A204.1 (cell line): ENCODE measurements at regions not wholly inside any gene's neighbourhood (a gene's known extent, or its start where the extent isn't known, plus 50 kb on each side); places are given as distances from the start of the nearest gene placed in this dataset.

Source experiments
- FAIRE-seq: peaks from 2 replicates; lab custom pipeline; 2012; peaks lifted over from hg19 to GRCh38; lab: Jason Lieb, UNC

DNA sequence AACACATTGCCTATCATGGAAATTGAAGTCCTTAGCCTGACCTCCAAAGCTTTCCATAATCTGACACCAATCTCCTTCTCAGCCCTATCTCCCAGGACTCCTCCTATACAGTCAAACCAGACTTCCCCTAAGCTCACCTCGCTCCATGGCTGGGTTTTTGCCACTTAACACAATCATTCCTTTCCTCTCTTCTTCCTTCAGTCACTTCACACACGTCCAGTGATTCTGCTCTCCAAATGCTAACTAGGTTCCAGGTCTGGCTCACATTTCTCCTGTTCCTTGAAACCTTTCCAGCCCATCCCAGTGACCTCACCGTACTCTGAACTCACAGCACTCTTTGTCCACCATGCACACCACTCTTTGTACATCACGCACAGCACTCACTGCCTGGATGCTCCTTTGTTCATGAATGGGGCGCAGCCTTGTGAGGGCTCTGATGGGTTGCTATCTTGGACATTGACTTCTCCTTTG, 98.4 kb downstream of the GLUL start:
- no peak for FAIRE-seq

DNA sequence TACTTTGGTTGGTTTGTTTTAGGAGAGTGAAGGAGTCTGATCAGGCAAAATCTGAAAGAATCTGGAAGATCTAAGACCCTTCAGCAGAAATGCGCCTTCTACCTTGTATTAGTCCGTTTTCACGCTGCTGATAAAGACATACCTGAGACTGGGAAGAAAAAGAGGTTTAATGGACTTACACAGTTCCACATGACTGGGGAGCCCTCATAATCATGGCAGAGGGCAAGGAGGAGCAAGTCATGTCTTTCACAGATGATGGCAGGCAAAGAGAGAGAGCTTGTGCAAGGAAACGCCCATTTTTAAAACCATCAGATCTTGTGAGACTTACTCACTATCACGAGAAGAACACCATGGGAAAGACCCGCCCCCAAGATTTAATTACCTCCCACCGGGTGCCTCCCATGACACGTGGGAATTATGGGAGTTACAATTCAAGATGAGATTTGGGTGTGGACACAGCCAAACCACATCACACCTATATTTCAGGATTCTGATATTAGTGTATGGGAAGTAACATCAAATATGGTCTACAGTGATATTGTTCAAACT, 99.3 kb downstream of the GLUL start:
- no peak for FAIRE-seq

DNA sequence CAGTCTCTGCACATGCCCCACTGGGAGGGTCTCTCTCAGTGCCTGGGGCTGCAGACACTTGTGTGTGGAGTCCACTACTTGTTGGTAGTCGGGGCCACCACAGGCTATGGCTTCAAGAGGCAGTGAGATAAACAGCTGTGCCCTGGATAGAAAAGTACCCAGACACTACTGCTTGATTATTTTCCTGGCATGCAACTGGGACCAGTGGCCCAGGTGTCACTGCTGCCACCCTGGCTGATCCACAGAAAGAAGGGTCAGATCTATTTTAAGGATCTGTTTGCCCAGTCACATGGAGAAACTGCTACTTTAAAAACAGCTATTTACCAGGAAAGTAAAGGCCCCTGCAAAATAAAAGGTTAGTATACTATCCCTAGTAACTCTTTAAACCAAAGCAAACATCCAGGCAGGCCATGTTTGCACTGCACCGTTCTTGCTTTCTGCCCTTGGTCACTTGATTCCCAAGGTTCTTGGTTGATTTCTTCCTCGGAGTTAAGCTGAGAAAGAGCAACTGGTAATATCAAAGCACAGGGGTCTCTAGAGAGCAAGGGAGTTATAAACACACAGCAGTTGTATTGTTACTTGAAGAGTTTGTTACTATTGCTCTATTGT, 99.9 kb downstream of the GLUL start:
- no peak for FAIRE-seq

DNA sequence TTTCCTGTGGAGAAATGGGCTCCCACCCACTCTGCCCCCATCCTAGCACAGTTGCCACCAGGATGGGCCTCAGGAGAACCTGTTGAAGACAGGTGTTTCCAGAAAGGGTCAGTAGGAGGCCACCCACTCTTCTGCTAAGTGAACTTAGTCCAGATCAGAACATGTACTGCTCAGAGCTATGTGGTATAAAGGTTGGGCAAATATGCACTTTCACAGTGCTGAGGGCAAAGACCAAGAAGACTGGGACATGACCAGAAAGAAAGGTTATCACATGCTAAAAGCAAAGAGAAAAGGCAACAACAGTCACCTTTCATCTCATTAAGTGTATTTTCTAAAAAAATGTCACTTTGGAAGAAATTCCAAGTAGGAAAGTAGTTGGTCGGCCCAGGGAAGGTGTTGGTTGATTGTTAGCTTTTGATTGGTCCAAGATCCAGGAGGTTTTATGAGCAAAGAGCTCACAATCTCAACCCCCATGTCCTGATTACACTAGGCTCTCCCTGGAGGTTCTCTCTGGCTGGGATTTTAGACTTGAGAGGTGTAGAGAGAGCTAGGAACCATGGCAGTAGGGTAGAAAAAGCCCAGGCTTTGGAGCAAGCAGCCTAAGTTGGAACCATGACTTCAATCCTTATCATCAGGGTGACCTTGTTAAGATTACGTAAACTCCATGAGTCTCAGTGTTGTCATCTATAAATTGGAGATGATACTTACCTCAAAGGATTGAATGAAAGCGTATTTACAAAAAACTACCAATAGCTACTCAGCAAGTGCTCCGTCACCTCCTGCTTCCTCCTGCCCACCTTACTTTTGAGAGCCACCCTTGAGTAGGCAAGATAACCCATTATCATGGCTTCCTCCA, 102.6 kb downstream of the GLUL start:
- no peak for FAIRE-seq

DNA sequence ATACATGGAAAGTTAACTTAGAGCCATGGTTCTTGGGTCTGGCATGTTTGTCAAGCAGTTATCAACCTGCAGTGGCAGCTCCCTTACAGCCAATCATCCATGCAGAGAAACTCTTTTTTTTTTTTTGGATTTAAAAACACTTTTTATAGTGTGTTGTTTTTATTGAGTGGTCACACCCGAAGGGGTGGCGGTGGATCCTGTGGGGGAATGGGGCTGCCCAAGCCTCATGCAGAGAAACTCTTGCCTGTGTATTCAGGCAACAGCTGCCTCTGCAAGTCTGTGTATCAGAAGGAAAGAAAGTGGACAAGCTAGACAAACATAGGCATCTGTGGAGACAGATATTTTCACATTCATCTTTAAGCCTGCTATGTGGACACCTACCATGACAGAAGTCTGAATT, 104.8 kb downstream of the GLUL start:
- FAIRE-seq = no peak

DNA sequence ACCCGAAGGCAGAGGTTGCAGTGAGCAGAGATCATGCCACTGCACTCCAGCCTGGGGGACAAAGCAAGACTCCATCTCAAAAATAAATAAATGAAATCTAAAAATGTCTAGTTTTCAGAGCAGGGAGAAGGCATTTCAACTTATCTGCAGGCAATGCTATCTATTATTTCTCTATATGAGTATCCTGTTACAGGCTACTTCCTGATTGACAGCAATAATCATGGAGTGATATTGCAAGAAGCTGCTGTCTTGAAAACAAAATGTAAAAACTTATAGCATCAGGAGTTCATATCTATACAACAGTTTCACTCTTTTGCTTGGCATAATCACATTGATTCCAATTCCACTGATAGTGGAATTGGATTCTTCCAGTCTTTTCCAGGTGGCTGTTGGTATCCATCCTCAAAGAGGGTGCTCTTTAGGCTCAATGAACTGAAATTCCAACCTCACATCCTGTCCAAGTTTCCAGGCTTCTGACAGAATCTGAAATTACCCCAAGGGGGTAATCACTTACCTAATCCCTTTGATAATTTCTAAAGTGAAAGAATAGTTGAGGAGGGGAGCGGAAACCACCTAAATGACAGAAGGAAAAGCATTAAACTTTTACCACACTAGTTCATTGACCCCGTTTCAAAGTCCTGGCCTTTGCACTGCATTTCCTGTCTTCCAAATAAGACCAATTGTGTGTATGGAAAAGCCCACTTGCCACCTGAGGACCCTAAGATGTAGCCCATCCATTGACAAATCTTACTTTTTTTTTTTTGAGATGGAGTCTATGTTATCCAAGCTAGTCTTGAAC, 107.6 kb downstream of the GLUL start:
- no peak for FAIRE-seq

DNA sequence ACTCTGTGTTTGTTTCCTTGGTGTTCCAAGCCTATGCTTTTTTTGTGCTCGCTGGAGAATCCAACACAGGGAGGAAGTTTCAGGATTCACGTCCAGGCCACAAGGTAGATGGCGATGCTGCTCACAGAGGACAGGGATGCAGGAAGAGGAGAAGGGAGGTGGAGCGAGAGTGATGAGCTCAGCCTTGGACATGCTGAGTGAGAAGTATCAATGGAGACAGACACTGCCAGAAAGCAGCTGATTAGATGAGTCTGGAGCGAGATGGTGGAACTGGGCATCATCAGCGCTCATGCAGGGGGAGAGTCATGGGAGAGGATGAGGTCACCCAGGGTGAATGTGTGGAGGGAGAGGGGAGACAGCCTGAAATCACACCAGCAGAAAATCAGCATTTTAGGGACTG, 110.0 kb downstream of the GLUL start:
- FAIRE-seq = no peak

DNA sequence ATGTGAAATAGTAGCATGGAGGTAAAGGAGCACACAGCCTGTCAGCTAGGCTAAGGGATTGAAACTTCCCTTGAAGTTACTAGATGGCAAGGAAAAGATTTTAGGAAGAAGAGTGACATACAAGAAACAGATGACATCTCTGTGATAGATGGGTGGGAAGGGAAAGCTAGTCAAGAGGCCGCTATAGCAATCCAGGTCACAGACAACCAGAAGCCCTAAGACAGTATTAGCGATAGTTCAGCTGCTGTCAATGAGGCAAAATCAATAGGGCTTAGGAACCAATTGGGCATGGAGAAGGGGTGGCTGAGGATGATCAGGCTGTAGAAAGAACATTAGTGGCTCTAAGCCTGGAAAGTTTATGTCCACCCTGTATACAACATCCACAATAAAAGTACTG, 111.1 kb downstream of the GLUL start:
- FAIRE-seq = no peak

DNA sequence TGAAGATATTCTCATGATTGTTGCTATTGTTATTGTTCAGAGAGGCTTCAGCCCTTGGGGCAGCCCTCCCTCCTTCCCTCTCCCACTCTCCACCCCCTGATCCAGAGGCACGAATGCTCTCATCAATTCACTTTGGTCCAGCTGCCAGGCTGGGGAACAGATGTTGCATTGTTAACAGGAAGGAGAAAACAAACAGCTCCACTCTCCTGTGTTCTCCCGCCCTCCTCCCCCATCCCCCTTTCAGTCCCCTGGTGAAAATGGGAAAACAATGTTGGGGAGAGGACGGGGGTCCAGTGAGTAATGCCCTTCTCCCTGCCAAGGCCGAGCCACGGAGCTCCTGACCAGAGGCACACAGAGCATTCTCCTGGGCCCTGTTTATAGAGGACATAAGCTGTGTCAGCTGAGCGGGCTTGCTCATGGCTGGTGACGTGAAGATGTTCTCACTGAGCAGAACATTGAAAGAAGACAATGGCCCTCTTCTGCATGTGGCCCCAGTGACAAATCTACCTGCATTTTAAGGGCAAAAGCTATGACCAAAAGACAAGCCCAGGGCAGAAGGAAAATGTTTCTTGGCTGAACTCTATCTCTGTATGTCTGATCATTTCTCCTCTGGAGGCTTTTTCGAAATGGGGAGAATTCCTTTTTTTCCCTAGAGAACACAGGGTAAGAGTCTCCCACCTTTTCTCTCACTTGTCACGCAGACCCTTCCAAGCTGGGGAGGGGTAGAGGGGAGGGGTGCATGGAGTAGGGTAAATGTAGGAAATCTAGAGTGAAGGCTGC, 111.7 kb downstream of the GLUL start:
- FAIRE-seq = no peak

DNA sequence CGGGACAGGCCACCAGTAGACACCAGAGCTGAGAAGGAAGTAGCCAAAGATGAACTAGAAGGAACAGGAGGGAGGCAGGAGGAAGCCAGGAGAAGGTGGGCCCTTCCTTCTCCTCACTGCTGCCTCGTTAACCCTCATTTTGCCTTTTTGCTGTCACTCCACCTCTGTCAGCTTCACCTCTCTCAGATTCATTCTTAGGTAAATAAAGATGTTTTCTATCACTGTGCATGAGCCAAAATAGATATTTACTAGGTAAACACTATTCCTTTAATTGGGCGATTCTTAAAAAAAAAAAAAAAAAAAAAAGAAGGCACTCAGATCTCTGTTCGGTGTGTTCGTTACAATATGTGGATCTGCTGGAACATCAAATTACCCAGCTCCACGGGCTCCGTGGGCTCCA, 112.3 kb downstream of the GLUL start:
- no peak for FAIRE-seq

DNA sequence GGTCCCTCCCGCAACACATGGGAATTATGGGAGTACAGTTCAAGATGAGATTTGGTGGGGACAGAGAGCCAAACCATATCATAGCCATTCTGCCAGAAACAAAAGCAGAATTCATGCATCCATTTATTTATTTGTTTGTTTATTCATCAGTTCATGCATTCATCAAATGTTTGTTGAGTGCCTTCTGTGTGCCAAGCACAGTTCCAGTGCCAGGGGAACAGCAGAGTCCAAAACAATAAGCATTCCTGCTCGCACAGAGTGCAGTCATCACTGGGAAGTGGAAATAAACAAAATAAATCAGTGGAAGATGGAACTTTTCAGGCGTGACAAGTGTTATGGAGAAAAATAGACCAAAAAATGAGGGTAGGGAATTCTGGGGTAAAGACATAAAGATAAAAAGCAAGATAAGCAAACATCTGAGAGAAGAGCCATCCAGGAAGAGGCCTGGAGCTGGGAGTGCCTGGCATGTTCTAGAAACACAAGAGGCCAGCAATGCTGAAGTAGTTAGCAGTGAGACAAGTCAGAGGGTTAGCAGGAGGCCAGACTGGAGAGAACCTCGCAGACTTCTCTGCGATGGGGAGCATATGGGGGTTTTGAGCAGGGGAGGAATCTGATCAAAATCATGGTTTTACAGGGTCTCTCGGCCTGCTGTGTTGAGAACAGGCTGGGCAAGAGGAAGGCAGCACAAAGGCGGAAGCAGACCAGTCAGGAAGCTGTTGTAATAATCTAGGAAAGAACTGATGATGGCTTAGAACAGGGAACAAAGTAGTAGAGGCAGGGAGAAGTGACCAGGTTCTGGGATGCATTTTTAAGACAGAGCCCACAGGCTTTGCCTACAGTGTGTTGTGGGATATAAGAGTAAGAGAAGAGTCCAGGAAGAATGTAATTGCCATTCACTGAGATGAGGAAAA, 113.2 kb downstream of the GLUL start:
- FAIRE-seq = no peak

DNA sequence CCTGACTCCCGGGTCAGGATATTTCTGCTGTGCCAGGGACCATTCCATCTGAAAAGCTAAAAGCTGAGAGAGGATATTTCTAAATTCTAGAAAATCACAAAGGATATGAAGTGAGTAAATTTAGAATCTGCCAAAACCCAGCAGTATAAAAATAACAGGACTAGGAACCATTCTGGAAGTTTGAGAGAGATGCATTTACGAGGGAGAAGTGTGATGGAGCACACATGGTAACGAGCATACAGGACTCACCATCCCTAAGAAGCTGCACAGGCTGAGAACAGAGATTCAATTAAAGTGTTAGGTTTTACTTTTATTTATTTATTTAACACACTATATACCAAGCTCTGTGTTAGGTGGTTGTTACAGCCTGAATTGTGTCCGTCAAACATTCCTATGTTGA, 116.3 kb downstream of the GLUL start:
- FAIRE-seq = no peak

DNA sequence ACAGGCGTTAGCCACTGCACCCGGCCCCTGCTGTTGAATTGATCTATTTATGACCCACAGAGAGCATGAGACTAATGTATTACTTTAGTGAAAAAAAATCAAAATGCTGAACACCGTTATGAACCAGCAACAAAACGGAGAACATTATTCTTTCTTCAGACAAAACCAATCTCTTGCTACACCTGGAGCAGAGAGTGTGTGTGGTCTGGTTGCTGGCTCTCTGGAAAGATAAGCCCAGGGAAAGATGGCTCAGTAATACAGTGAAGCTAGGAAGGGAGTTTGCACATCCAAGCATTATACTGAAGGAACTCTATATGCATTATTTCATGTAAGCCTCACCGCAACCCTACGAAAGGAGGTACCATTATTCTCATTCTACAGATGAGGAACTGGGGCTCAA, 117.0 kb downstream of the GLUL start:
- no peak for FAIRE-seq

DNA sequence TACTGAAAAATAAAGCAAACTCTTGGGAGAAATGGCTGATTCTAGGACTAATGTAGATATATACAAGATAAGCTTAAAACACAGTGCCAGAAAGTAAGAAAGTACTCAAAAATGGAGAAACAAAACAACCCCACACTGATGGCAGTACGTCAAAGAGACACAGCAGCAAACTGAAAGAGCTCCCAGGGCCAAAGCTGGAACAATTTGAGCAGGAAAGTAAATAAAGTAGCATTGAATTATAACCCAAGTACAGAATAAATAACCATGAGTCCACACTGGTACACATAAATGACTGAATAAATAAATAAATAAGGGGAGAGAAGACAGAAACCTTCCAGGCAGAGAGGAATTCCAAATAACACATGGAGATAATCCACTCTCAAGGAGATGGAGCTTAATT, 120.9 kb downstream of the GLUL start:
- FAIRE-seq = no peak

DNA sequence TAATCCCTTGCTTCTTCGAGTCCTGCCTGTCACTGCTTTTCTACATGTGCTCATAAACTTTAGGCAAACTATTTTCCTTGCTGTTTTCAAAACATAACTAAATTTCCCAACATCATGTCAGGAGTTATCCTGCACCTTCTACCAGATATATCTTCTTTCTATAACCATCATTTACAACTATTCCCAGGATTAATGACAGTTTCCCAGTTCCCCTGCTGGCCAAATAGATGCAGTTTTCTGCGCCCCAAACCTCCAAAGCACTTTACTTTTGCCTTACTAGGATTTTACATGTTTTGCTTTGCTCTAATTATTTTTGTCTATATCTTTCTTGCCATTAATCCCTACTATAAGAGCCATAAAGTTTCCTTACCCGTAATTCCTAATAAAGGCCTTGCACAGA, 122.5 kb downstream of the GLUL start:
- FAIRE-seq = no peak

DNA sequence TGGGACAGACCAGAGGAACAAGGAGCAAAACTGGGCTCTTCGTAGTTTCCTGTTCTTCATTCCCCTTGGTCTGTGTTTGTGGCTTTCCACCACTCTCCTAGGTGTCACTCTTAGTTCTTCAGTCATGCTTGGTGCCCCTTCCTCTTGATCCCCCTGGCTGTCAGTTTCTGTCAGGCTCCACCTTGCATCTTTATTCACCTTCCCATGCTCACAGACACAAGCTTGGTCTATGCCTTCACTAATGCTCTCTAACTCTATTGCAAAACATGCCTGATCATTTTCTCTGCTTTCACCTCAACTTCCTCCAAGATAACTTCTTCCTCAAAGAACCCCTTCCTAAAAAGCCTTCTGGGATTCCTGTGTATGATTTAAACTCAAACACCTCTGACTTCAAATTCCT, 122.9 kb downstream of the GLUL start:
- no peak for FAIRE-seq

DNA sequence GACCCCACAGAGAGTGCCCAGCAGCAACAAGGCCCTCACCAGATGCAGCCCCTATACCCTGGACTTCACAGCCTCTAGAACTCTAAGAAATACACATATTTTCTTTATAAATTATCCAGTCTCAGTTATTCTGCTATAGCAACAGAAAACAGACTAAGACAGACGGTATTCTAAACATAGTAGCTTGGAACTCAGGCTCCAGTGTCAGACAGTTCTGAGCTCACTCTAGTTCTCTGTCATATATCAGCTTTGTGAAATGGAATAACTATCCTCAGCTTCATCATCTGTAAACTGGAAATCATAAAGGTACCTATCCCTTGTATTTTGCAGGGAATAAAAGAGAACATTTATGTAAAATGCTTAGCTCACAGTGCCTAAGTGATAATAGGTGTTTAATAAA, 127.4 kb downstream of the GLUL start:
- no peak for FAIRE-seq

DNA sequence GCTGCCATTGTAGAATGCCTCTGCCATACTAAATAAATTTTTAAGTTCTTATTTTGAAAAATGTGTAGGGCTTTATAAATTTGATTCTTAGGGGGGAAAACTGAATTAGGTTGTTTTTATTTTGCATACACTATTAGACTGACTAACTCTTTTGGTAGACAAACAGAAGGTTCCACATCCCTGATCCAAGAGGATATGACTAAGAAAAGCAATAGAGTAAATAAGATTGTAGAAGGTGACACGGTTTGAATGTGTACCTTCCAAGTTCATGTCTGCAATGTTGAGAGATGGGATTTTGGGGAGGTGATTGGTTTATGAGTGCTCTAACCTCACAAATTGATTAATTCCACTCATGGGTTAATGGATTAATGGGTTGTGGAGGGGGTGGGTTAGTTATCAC, 127.9 kb downstream of the GLUL start:
- FAIRE-seq = no peak

DNA sequence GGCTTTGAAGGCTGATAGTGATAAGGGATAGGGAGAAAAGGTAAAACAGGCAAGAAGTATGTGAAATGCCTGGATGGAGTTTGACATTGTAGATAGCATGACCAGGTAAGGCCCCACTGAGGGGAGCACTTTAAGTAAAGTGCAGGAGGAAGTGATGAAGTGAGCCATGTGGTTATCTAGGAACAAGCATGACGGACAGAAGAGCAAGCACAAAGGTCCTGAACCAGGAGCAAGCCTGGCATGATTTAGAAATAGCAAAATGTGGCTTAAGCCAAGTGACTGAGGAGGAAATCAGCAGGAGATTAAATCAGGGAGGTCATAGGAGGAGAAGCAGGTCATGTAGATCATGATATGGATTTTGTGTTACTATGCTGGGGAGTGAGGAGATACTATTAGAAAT, 129.2 kb downstream of the GLUL start:
- FAIRE-seq = no peak

DNA sequence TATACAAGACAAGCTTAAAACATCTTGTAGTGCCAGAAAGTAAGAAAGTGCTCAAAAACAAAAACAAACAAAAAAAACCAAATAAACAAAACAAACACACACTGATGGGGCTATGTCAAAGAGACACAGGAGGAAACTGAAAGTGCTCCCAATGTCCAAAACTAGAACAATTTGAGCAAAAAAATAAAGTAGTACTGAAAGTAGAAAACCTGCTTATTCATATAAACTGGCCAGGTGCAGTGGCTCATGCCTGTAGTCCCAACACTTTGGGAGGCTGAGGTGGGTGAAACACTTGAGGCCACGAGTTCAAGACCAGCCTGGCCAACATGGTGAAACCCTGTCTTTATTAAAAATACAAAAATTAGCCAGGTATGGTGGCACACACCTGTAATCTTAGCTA, 129.9 kb downstream of the GLUL start:
- no peak for FAIRE-seq

DNA sequence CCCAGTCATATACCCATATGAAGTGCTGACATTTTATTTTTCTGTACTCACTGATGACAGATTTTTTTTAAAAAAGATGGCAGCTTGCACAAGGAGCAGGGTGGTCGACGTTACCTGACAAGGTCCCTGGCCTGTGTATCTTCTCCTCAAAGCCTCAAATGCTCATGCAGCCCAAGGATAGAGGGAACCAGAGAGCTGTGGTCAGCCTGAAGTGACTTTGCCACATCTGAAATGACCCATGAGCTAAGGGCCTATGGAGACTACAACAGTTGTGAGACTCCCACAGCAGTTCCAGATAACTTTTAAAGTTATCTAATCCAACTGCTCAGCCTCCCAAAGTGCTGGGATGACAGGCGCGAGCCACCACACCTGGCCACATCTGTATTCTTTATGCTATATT, 131.1 kb downstream of the GLUL start:
- FAIRE-seq = no peak
